Epithelial cell of proximal tubule (primary cell): ENCODE measurements at regions not wholly inside any gene's neighbourhood (a gene's known extent, or its start where the extent isn't known, plus 50 kb on each side); places are given as distances from the start of the nearest gene placed in this dataset.
"Not testable (repeated sequence)": the region's sequence is repeated elsewhere in the genome, so short reads cannot be mapped to it uniquely, and the experiment has no call there.

ENCODE experiments used
- DNase-seq: peaks from one replicate; pipeline ENCODE4 v3.0.0-alpha.2; 2011; ENCODE audit warnings: low read depth
- H3K4me3 ChIP-seq: 2 replicates; pipeline ENCODE4 v1.5.1; 2011; ENCODE audit warnings: low read depth, mild to moderate bottlenecking, low read length
- TF ChIP-seq, protein P1 (sequence below): conservative IDR thresholded peaks from 2 replicates; pipeline ENCODE4 v1.5.1; 2012; ENCODE audit warnings: low read depth, mild to moderate bottlenecking, low read length

- not testable (repeated sequence) for DNase-seq, H3K4me3 ChIP-seq
Observed at GRCh38 chr2:76697439-76697838, 824.7 kb downstream of the LRRTM4 start.

DNA sequence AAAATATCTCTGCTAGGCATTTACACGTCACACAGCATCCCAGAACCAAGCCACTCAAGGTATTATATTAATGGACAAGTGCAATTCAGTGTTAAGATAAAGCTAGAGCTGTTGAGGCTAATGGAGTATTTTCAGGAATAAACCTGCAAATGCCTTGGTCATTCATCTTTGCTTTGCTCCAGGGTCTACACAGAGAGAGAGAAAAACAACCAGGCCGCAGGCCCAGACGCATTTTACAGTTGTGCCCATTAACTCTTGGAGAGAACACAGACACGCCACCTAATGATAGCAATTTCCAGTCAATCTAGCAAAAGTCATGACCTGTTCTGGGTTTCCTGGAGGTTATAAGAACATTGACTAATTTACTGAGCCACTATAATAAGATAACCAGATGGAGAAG, 829.3 kb downstream of the LRRTM4 start:
- H3K4me3 ChIP-seq, result no peak overlapping the region
- DNase-seq, result no peak
- TF ChIP-seq, protein P1, sequence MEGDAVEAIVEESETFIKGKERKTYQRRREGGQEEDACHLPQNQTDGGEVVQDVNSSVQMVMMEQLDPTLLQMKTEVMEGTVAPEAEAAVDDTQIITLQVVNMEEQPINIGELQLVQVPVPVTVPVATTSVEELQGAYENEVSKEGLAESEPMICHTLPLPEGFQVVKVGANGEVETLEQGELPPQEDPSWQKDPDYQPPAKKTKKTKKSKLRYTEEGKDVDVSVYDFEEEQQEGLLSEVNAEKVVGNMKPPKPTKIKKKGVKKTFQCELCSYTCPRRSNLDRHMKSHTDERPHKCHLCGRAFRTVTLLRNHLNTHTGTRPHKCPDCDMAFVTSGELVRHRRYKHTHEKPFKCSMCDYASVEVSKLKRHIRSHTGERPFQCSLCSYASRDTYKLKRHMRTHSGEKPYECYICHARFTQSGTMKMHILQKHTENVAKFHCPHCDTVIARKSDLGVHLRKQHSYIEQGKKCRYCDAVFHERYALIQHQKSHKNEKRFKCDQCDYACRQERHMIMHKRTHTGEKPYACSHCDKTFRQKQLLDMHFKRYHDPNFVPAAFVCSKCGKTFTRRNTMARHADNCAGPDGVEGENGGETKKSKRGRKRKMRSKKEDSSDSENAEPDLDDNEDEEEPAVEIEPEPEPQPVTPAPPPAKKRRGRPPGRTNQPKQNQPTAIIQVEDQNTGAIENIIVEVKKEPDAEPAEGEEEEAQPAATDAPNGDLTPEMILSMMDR, result no peak

GRCh38 chr2:76688732-76689131, 833.4 kb downstream of the LRRTM4 start:
- DNase-seq, result no peak
- TF ChIP-seq, protein P1, result no peak
- H3K4me3 ChIP-seq, result no peak overlapping the region

DNA sequence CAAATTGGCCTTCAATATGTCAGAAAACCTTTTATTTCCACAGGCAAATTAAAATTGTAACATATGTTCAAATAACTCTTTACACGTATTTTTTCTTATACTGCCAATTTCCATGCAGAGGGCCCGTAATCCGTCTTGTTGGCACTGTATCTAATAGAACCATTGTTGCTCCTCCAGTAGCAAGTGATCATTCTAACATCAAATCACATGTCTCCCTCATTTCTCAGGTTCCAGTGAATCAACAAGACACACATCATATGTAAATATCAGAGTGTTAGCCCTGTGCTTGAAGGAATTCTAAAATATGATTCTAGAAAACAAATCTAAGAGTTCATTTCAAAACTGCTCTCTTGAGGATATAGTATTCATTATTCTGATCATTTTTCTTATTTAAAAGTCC, 834.3 kb downstream of the LRRTM4 start:
- no peak overlapping the region for H3K4me3 ChIP-seq
- TF ChIP-seq, protein P1, result no peak
- DNase-seq, result no peak

GRCh38 chr2:76684756-76685155, 837.4 kb downstream of the LRRTM4 start:
- DNase-seq, result no peak
- TF ChIP-seq, protein P1, result no peak
- H3K4me3 ChIP-seq, result no peak overlapping the region

- no peak overlapping the region for H3K4me3 ChIP-seq
- DNase-seq, result no peak
- TF ChIP-seq, protein P1, result no peak
Observed at GRCh38 chr2:76679025-76679396, 843.2 kb downstream of the LRRTM4 start.

DNA sequence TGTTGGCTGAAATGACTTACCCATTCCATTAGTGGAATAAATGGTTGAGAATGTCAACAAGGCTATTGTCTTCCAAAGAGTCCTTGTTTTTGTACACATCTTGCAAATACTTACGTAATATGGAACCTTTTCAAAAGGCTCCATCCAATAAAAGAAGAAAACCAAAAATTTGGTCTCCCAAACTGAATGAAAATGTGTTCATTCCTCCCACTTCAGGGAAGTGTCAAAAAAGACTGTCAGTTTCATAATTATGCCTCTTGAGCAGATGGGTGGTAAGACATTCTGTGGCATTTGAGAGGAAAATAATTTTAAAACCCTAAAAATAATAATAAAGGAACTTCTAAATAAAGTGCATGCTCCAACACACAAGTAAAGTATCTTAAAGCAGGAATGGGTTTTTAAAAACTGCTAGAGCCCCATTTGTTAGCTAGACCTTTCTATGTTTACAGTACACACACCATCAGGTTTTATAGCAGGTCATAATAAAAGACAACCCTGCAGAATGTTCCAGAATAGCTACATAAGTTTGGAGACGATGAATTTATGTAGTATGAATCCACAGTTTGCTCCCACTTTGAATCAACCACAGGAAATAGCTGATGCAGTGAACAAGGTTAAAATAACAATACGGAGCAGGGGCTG, 843.7 kb downstream of the LRRTM4 start:
- no peak overlapping the region for H3K4me3 ChIP-seq
- TF ChIP-seq, protein P1, result no peak
- no peak for DNase-seq
